ENCODE measurements at regions not wholly inside any gene's neighbourhood (a gene's known extent, or its start where the extent isn't known, plus 50 kb on each side); places are given as distances from the start of the nearest gene placed in this dataset.

- CTCF ChIA-PET = interaction anchor here (0.6 to 8.6 kb wide), 27 partner anchors 11 to 783 kb away, joined by 3 to 164 read pairs (median 4); partner anchors contain the start of gene NAMPT
- H3K36me3 ChIP-seq (ENCODE audit: control insufficient read depth in 2 of 2, insufficient read depth in 1 of 2, low read length in 2 of 2) = no peaks in the 10 kb centered on the region
- POLR2A ChIA-PET = no interaction called here
- TF ChIP-seq ZNF311 (tag by site-specific recombination; IDR thresholded peaks at IDR 0.05; ENCODE audit: borderline replicate concordance) = no peak
- no peaks in the 10 kb centered on the region for H3K4me1 ChIP-seq (ENCODE audit: control insufficient read depth, insufficient read depth, low read length)
- no peak overlapping the region for H3K4me3 ChIP-seq (ENCODE audit: low read depth, low read length)
- no peak overlapping the region for H3K27ac ChIP-seq (ENCODE audit: extremely low read depth, low read depth, low read length)
- no peaks in the 10 kb centered on the region for H3K9me3 ChIP-seq (ENCODE audit: control insufficient read depth, insufficient read depth, low read depth, low read length)
These were observed 178.2 kb upstream of the NAMPT start for GRCh38 chr7:106462914-106463482.

DNA sequence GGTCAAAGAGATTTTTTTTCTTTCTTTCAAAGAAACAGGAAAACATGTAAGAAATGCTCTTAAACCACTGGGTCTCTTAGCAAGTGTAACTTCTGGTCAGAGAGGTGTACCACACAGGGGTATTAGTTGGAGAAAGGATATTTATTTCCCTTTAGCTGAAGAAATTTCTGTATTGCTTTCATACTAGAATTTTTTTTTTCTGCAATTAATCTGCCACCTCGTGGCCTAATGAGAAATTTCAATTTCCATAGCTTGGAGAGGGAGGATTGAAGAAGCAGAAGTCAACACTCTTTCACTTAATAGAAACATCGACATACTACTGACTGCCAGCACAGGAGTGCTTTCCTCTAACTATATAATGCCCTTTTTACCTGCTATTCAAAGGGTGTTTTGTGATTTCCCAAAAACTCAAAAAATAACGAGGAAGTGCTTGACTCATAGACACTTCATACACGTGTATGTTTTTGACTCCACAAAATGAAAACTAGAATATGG lies 177.6 kb upstream of the NAMPT start:
- no peak overlapping the region for H3K4me3 ChIP-seq (ENCODE audit: low read depth, low read length)
- ChIA-PET POLR2A (interaction anchor here (0.8 kb wide), 1 partner anchor 286 kb away, joined by 5 read pairs; no protein-coding TSS in a partner anchor), CTCF (interaction anchor here (0.6 to 8.6 kb wide), 30 partner anchors 10 to 782 kb away, joined by 3 to 164 read pairs (median 4); partner anchors contain the start of gene NAMPT)
- H3K9me3 ChIP-seq (ENCODE audit: control insufficient read depth, insufficient read depth, low read depth, low read length) = no peaks in the 10 kb centered on the region
- H3K36me3 ChIP-seq (ENCODE audit: control insufficient read depth in 2 of 2, insufficient read depth in 1 of 2, low read length in 2 of 2) = no peaks in the 10 kb centered on the region
- H3K27ac ChIP-seq (ENCODE audit: extremely low read depth, low read depth, low read length) = no peak overlapping the region
- H3K4me1 ChIP-seq (ENCODE audit: control insufficient read depth, insufficient read depth, low read length) = no peaks in the 10 kb centered on the region
- TF ChIP-seq, protein P1, sequence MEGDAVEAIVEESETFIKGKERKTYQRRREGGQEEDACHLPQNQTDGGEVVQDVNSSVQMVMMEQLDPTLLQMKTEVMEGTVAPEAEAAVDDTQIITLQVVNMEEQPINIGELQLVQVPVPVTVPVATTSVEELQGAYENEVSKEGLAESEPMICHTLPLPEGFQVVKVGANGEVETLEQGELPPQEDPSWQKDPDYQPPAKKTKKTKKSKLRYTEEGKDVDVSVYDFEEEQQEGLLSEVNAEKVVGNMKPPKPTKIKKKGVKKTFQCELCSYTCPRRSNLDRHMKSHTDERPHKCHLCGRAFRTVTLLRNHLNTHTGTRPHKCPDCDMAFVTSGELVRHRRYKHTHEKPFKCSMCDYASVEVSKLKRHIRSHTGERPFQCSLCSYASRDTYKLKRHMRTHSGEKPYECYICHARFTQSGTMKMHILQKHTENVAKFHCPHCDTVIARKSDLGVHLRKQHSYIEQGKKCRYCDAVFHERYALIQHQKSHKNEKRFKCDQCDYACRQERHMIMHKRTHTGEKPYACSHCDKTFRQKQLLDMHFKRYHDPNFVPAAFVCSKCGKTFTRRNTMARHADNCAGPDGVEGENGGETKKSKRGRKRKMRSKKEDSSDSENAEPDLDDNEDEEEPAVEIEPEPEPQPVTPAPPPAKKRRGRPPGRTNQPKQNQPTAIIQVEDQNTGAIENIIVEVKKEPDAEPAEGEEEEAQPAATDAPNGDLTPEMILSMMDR (tag by site-specific recombination; IDR thresholded peaks at IDR 0.05) = peak; percentile 27; the same call in 1 of the 2 replicates
- TF ChIP-seq TSHZ1 (tag by site-specific recombination; IDR thresholded peaks at IDR 0.05; ENCODE audit: borderline replicate concordance) = no peak
- TF ChIP-seq SCRT1 (tag by site-specific recombination; IDR thresholded peaks at IDR 0.05; ENCODE audit: borderline replicate concordance) = no peak
- no peak for TF ChIP-seq ZNF148 (tag by site-specific recombination; IDR thresholded peaks at IDR 0.05; ENCODE audit: borderline replicate concordance)
- TF ChIP-seq ZNF175 (tag by site-specific recombination; IDR thresholded peaks at IDR 0.05) = no peak
- peak; percentile 65 for TF ChIP-seq ZNF654 (tag by site-specific recombination; IDR thresholded peaks at IDR 0.05; ENCODE audit: low read depth)

DNA sequence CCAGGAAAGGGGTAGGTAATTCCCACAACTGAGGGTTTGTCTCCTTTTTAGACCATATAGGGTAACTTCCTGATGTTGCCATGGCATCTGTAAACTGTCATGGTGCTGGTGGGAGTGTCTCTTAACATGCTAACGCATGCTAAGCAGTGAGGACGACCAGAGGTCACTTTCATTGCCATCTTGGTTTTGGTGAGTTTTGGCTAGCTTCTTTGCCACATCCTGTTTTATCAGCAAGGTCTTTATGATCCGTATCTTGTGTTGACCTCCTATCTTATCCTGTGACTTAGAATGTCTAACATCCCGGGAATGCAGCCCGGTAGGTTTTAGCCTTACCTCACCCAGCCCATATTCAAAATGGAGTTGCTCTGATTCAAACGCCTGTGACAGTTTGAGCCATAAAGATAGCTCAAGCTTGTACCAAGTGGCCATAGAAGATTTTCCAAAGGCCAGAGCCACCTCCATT lies 176.0 kb upstream of the NAMPT start:
- ChIA-PET CTCF (interaction anchor here (0.7 to 8.6 kb wide), 4 partner anchors 200 to 591 kb away, joined by 4 to 164 read pairs (median 5); no protein-coding TSS in a partner anchor), POLR2A (interaction anchor here (0.6 kb wide), 1 partner anchor 45 kb away, joined by 3 read pairs; no protein-coding TSS in a partner anchor)
- Histone ChIP-seq H3K4me3 (ENCODE audit: low read depth, low read length) (no peak overlapping the region), H3K4me1 (ENCODE audit: control insufficient read depth, insufficient read depth, low read length) (no peaks in the 10 kb centered on the region), H3K36me3 (ENCODE audit: control insufficient read depth in 2 of 2, insufficient read depth in 1 of 2, low read length in 2 of 2) (no peaks in the 10 kb centered on the region), H3K27ac (ENCODE audit: extremely low read depth, low read depth, low read length) (no peak overlapping the region), H3K9me3 (ENCODE audit: control insufficient read depth, insufficient read depth, low read depth, low read length) (no peaks in the 10 kb centered on the region)
- TF ChIP-seq ZNF660 (tag by site-specific recombination; IDR thresholded peaks at IDR 0.05) (no peak), ZNF747 (tag by site-specific recombination; IDR thresholded peaks at IDR 0.05) (no peak), ZNF2 (tag by site-specific recombination; IDR thresholded peaks at IDR 0.05) (no peak), SCRT1 (tag by site-specific recombination; IDR thresholded peaks at IDR 0.05; ENCODE audit: borderline replicate concordance) (no peak)
